HEK293 (cell line): ENCODE measurements at regions not wholly inside any gene's neighbourhood (a gene's known extent, or its start where the extent isn't known, plus 50 kb on each side); places are given as distances from the start of the nearest gene placed in this dataset.

Experiments
- MEIS1 ChIP-seq: sonication (generic); formaldehyde crosslinking; IDR thresholded peaks from 2 replicates; pipeline ENCODE4 v1.8.1; 2022; ENCODE audit warnings: missing genetic modification reagents, mild to moderate bottlenecking, borderline replicate concordance
- PRDM4 ChIP-seq: fragments of 450-650 bp; formaldehyde crosslinking; IDR thresholded peaks from 2 replicates; pipeline ENCODE4 v1.5.1; 2017; ENCODE audit warnings: missing biosample characterization, missing genetic modification characterization
- SP2 ChIP-seq: fragments of 450-650 bp; formaldehyde crosslinking; IDR thresholded peaks from 2 replicates; pipeline ENCODE4 v1.5.1; 2016; ENCODE audit warnings: missing biosample characterization, missing genetic modification characterization
- ZNF701 ChIP-seq: fragments of 450-650 bp; formaldehyde crosslinking; IDR thresholded peaks from 2 replicates; pipeline ENCODE4 v1.5.1; 2016; ENCODE audit warnings: missing biosample characterization, missing genetic modification characterization

GRCh38 chr7:32206987-32207386 lies 136.8 kb upstream of the PDE1C start:
- TF ChIP-seq MEIS1 (CRISPR knock-in tag) (no peak), ZNF701 (tag by site-specific recombination) (no peak), SP2 (tag by site-specific recombination) (no peak), PRDM4 (no peak)
